Fibroblast of the aortic adventitia (primary cell): ENCODE measurements at regions not wholly inside any gene's neighbourhood (a gene's known extent, or its start where the extent isn't known, plus 50 kb on each side); places are given as distances from the start of the nearest gene placed in this dataset.

Experiments
- DNase-seq: peaks from one replicate; pipeline ENCODE4 v3.0.0-alpha.2; 2010; ENCODE audit warnings: low read depth
- H3K4me3 ChIP-seq: 2 replicates; pipeline ENCODE4 v1.5.1; 2011; ENCODE audit warnings: low read depth, mild to moderate bottlenecking, control low read depth, low read length, moderate library complexity
- CTCF ChIP-seq: IDR thresholded peaks from 2 replicates; pipeline ENCODE4 v1.5.1; 2011; ENCODE audit warnings: mild to moderate bottlenecking, low read length, control low read depth, inconsistent platforms; ENCODE audit not compliant: insufficient read depth

GRCh38 chr1:185501099-185501498, 184.1 kb upstream of the IVNS1ABP start:
- no peak overlapping the region for H3K4me3 ChIP-seq
- TF ChIP-seq CTCF, result no peak
- no peak for DNase-seq

GRCh38 chr1:185500001-185500626, 183.1 kb upstream of the IVNS1ABP start:
- no peak for TF ChIP-seq CTCF
- peak; percentile 89 for DNase-seq
- no peak overlapping the region for H3K4me3 ChIP-seq

GRCh38 chr1:185498207-185498606, 181.2 kb upstream of the IVNS1ABP start:
- H3K4me3 ChIP-seq, result no peak overlapping the region
- no peak for TF ChIP-seq CTCF
- no peak for DNase-seq

GRCh38 chr1:185497177-185497576, 180.1 kb upstream of the IVNS1ABP start:
- DNase-seq, result no peak
- no peak overlapping the region for H3K4me3 ChIP-seq
- no peak for TF ChIP-seq CTCF

- TF ChIP-seq CTCF, result no peak
- no peak overlapping the region for H3K4me3 ChIP-seq
- DNase-seq, result no peak
Measured at GRCh38 chr1:185495898-185496297, 178.9 kb upstream of the IVNS1ABP start.

- no peak for TF ChIP-seq CTCF
- DNase-seq, result no peak
- no peak overlapping the region for H3K4me3 ChIP-seq
Measured at GRCh38 chr1:185495007-185495406, 178.0 kb upstream of the IVNS1ABP start.
